IMR-90 (cell line): ENCODE measurements at regions not wholly inside any gene's neighbourhood (a gene's known extent, or its start where the extent isn't known, plus 50 kb on each side); places are given as distances from the start of the nearest gene placed in this dataset.

Experiments
- ATAC-seq: fragments of 200-7000 bp; cut with Tn5 transposase; 2 replicates; pipeline ENCODE4 v1.9.1; 2020; ENCODE audit warnings: low read depth, mild to moderate bottlenecking, moderate library complexity
- BruUV-seq: library from RNA; stranded (reverse); fragments of 400-500 nt; replicated peaks from 2 replicates; lab custom pipeline; 2021; lab: Mats Ljungman, UMichigan
- CTCF ChIA-PET: fragments of 300-600 bp; formaldehyde crosslinking; extraction: SDS; loops from one replicate; lab custom pipeline; 2021; ENCODE audit warnings: antibody characterized with exemption; lab: Yijun Ruan, JAX
- POLR2A ChIA-PET: fragments of 300-600 bp; sonication (Branson Sonifier 250); formaldehyde crosslinking; loops from one replicate; lab custom pipeline; 2022; ENCODE audit warnings: antibody characterized with exemption; ENCODE audit not compliant: unreplicated experiment; lab: Charles Lee
- DNase-seq: peaks from one replicate; pipeline ENCODE4 v3.0.0; 2013
- H2AFZ ChIP-seq: replicated peaks from 2 replicates; pipeline ENCODE3; 2013; ENCODE audit warnings: low read length, mild to moderate bottlenecking; ENCODE audit not compliant: poor library complexity
- H2AK5ac ChIP-seq: 2 replicates; pipeline ENCODE4 v1.6.1; 2013; ENCODE audit warnings: low read depth, low read length, inconsistent platforms
- H2AK9ac ChIP-seq: replicated peaks from 2 replicates; pipeline ENCODE3; 2013; ENCODE audit warnings: mild to moderate bottlenecking, low read depth, low read length, moderate library complexity; ENCODE audit not compliant: poor library complexity
- H2BK120ac ChIP-seq: 2 replicates; pipeline ENCODE4 v1.6.1; 2013; ENCODE audit warnings: low read depth, low read length, inconsistent platforms
- H2BK15ac ChIP-seq: 3 replicates; pipeline ENCODE4 v1.6.1; 2013; ENCODE audit warnings: low read depth, low read length, inconsistent platforms
- H2BK20ac ChIP-seq: 2 replicates; pipeline ENCODE4 v1.6.1; 2013; ENCODE audit warnings: low read depth, mild to moderate bottlenecking, inconsistent platforms, low read length, moderate library complexity
- H2BK5ac ChIP-seq: 2 replicates; pipeline ENCODE4 v1.6.1; 2013; ENCODE audit warnings: mild to moderate bottlenecking, low read depth, low read length, inconsistent platforms; ENCODE audit not compliant: poor library complexity, severe bottlenecking
- H3K14ac ChIP-seq: replicated peaks from 2 replicates; pipeline ENCODE4 v1.6.1; 2013; ENCODE audit warnings: low read depth, low read length, inconsistent platforms
- H3K18ac ChIP-seq: 2 replicates; pipeline ENCODE4 v1.6.1; 2013; ENCODE audit warnings: low read depth, low read length, control low read depth
- H3K23ac ChIP-seq: 2 replicates; pipeline ENCODE4 v1.6.1; 2013; ENCODE audit warnings: low read depth, low read length, inconsistent platforms
- H3K27ac ChIP-seq: 2 replicates; pipeline ENCODE4 v1.5.1; 2013; ENCODE audit warnings: mild to moderate bottlenecking, control low read depth, low read length; ENCODE audit not compliant: insufficient read depth
- H3K27me3 ChIP-seq: 2 replicates; pipeline ENCODE4 v1.6.1; 2013; ENCODE audit warnings: low read length; ENCODE audit not compliant: control insufficient read depth, insufficient read depth
- H3K36me3 ChIP-seq: 2 replicates; pipeline ENCODE4 v1.6.1; 2013; ENCODE audit warnings: low read length, mixed read lengths; ENCODE audit not compliant: control insufficient read depth, insufficient read depth
- H3K4ac ChIP-seq: 2 replicates; pipeline ENCODE4 v1.6.1; 2013; ENCODE audit warnings: low read depth, low read length, inconsistent platforms
- H3K4me1 ChIP-seq: 2 replicates; pipeline ENCODE4 v1.6.1; 2013; ENCODE audit warnings: low read length, mixed read lengths; ENCODE audit not compliant: control insufficient read depth, insufficient read depth
- H3K4me2 ChIP-seq: 2 replicates; pipeline ENCODE4 v1.6.1; 2013; ENCODE audit warnings: low read depth, mild to moderate bottlenecking, control low read depth, low read length, moderate library complexity
- H3K4me3 ChIP-seq: 2 replicates; pipeline ENCODE4 v1.5.1; 2013; ENCODE audit warnings: low read depth, mild to moderate bottlenecking, control low read depth, low read length, moderate library complexity; ENCODE audit not compliant: insufficient read depth
- H3K56ac ChIP-seq: 2 replicates; pipeline ENCODE4 v1.6.1; 2013; ENCODE audit warnings: low read length, inconsistent platforms; ENCODE audit not compliant: insufficient read depth; ENCODE audit errors: extremely low read depth
- H3K79me1 ChIP-seq, 2 experiments: 2 replicates each; pipeline ENCODE4 v1.6.1; 2013; ENCODE audit warnings: low read length in 2 of 2, inconsistent platforms in 1 of 2, low read depth in 1 of 2
- H3K9ac ChIP-seq: 2 replicates; pipeline ENCODE4 v1.6.1; 2013; ENCODE audit warnings: low read depth, low read length, control low read depth
- H3K9me1 ChIP-seq: 2 replicates; pipeline ENCODE4 v1.6.1; 2013; ENCODE audit warnings: low read length, inconsistent platforms; ENCODE audit not compliant: insufficient read depth
- H3K9me3 ChIP-seq: 2 replicates; pipeline ENCODE4 v1.6.1; 2013; ENCODE audit warnings: low read length; ENCODE audit not compliant: control insufficient read depth, insufficient read depth
- H4K20me1 ChIP-seq: 2 replicates; pipeline ENCODE4 v1.6.1; 2013; ENCODE audit warnings: low read length, inconsistent platforms; ENCODE audit not compliant: insufficient read depth
- H4K5ac ChIP-seq: 2 replicates; pipeline ENCODE4 v1.6.1; 2013; ENCODE audit warnings: mild to moderate bottlenecking, low read depth, low read length, control low read depth
- H4K8ac ChIP-seq, 2 experiments: 2 replicates each; pipeline ENCODE4 v1.6.1; 2013; ENCODE audit warnings: low read depth in 2 of 2, low read length in 2 of 2, control low read depth in 1 of 2, inconsistent platforms in 1 of 2
- H4K91ac ChIP-seq: 2 replicates; pipeline ENCODE4 v1.6.1; 2013; ENCODE audit warnings: low read depth, low read length, inconsistent platforms; ENCODE audit not compliant: insufficient read depth
- CEBPB ChIP-seq: IDR thresholded peaks from 2 replicates; pipeline ENCODE4 v1.6.1; 2012; ENCODE audit warnings: low read depth, low read length, improper control_type of control experiment
- CTCF ChIP-seq: conservative IDR thresholded peaks from 2 replicates; pipeline ENCODE4 v1.5.1; 2012; ENCODE audit warnings: mild to moderate bottlenecking, low read depth, low read length, improper control_type of control experiment
- ELK1 ChIP-seq: fragments of 150-350 bp; IDR thresholded peaks from 2 replicates; pipeline ENCODE4 v1.6.1; 2016; ENCODE audit warnings: low read depth, mild to moderate bottlenecking, low read length, moderate library complexity, borderline replicate concordance
- FOS ChIP-seq: fragments of 150-350 bp; IDR thresholded peaks from 2 replicates; pipeline ENCODE4 v1.6.1; 2016; ENCODE audit warnings: low read depth, low read length
- MAZ ChIP-seq: IDR thresholded peaks from 2 replicates; pipeline ENCODE4 v1.6.1; 2012; ENCODE audit warnings: low read depth, mild to moderate bottlenecking, low read length, improper control_type of control experiment, moderate library complexity, borderline replicate concordance
- MXI1 ChIP-seq: IDR thresholded peaks from 2 replicates; pipeline ENCODE4 v1.6.1; 2012; ENCODE audit warnings: low read depth, mild to moderate bottlenecking, low read length, moderate library complexity, borderline replicate concordance
- NFE2L2 ChIP-seq: fragments of 150-350 bp; IDR thresholded peaks from 2 replicates; pipeline ENCODE4 v1.6.1; 2016; ENCODE audit warnings: low read depth, mild to moderate bottlenecking, low read length
- POLR2A ChIP-seq: IDR thresholded peaks from 2 replicates; pipeline ENCODE4 v1.6.1; 2012; ENCODE audit warnings: mild to moderate bottlenecking, low read depth, low read length
- RAD21 ChIP-seq: IDR thresholded peaks from 2 replicates; pipeline ENCODE4 v1.6.1; 2012; ENCODE audit warnings: low read length, improper control_type of control experiment
- RCOR1 ChIP-seq: IDR thresholded peaks from 2 replicates; pipeline ENCODE4 v1.6.1; 2012; ENCODE audit warnings: mild to moderate bottlenecking, low read length, improper control_type of control experiment; ENCODE audit not compliant: insufficient replicate concordance
- RFX5 ChIP-seq: IDR thresholded peaks from 2 replicates; pipeline ENCODE4 v1.8.0; 2012; ENCODE audit warnings: low read depth, mild to moderate bottlenecking, low read length, moderate library complexity
- SMC3 ChIP-seq: fragments of 150-350 bp; IDR thresholded peaks from 2 replicates; pipeline ENCODE4 v1.6.1; 2016; ENCODE audit warnings: low read depth, mild to moderate bottlenecking, antibody characterized with exemption, low read length, moderate library complexity
- USF2 ChIP-seq: fragments of 150-350 bp; IDR thresholded peaks from 2 replicates; pipeline ENCODE4 v1.6.1; 2017; ENCODE audit warnings: mild to moderate bottlenecking, antibody characterized with exemption, low read length, low read depth
- WGBS, 2 experiments: methylation state at CpG; one replicate each; pipeline versions ENCODE4 v1.1.5 to v1.1.7; 2013; ENCODE audit warnings: missing lambda C conversion rate in 2 of 2; ENCODE audit not compliant: insufficient read length in 1 of 2; ENCODE audit errors: extremely low coverage in 2 of 2; 5-methylcytosine and 5-hydroxymethylcytosine counted together
- dilution Hi-C: fragments of 300-500 bp; cut with HindIII; formaldehyde crosslinking; loops from one replicate; pipeline ENCODE4 v1.14.3; 2018; ENCODE audit warnings: low sequenced_read_pairs; ENCODE audit not compliant: unreplicated experiment
- in situ Hi-C: fragments of 300-500 bp; cut with MboI; formaldehyde crosslinking; loops from 3 replicates; pipeline ENCODE4 v1.14.3; 2019; ENCODE audit warnings: low sequenced_read_pairs, inconsistent platforms, mixed read lengths
- intact Hi-C: fragments of 100-400 bp; cut with micrococcal nuclease; formaldehyde crosslinking; loops from 2 replicates; pipeline ENCODE4 v1.10.0; 2022

GRCh38 chr4:152039023-152039481 lies 278.2 kb upstream of the GATB start (continued):
- TF ChIP-seq NFE2L2, result peak; percentile 46; the same call in 1 of the 2 replicates

- Histone ChIP-seq H3K9me1 (peaks cover 8% of the 10 kb centered on the region), H3K23ac (no peak overlapping the region), H2AFZ (no peak overlapping the region), H3K4ac (peak overlapping the region; percentile 54), H4K5ac (peak overlapping the region; percentile 59; the same call in 1 of the 2 replicates), H4K8ac (peak overlapping the region in 1 of 2 experiments; percentile 14; a peak in 1 of 4 replicates), H3K9me3 (no peaks in the 10 kb centered on the region), H2BK20ac (no peak overlapping the region), H3K14ac (0 out of 2 replicates have a peak overlapping the region, but pooled peaks have one; percentile 5), H3K4me1 (peaks cover 12% of the 10 kb centered on the region; the same call in 1 of the 2 replicates), H3K27me3 (no peaks in the 10 kb centered on the region), H2BK15ac (0 out of 3 replicates have a peak overlapping the region, but pooled peaks have one; percentile 8), H2BK5ac (peak overlapping the region; percentile 99), H3K36me3 (no peaks in the 10 kb centered on the region), H3K79me1 (no peaks in the 10 kb centered on the region), H2AK9ac (no peak overlapping the region), H3K18ac (peak overlapping the region; percentile 55; the same call in 1 of the 2 replicates), H3K56ac (no peak overlapping the region), H2AK5ac (no peak overlapping the region; the same call in 1 of the 2 replicates), H3K4me3 (no peak overlapping the region), H3K9ac (no peak overlapping the region), H2BK120ac (peak overlapping the region; percentile 60), H4K20me1 (no peaks in the 10 kb centered on the region), H3K4me2 (no peak overlapping the region; the same call in 1 of the 2 replicates), H3K27ac (peak overlapping the region; percentile 26; the same call in 1 of the 2 replicates), H4K91ac (no peak overlapping the region)
- in situ Hi-C loops (no loop called here), dilution Hi-C loops (no loop called here), intact Hi-C loops (loop anchor here (2.0 to 10.0 kb wide), 4 partner anchors 65 to 317 kb away; no protein-coding TSS in a partner anchor)
- POLR2A ChIA-PET, result no interaction called here
- no CpG with 5 or more reads among the region's 3 CpGs for WGBS, 2 experiments
- CTCF ChIA-PET, result interaction anchor here (1.1 kb wide), 1 partner anchor 9 kb away, joined by 3 read pairs; no protein-coding TSS in a partner anchor
- no TSS peak for BruUV-seq
- peak; percentile 65 for ATAC-seq
- DNase-seq, result peak; percentile 90
- no peak for TF ChIP-seq USF2
- TF ChIP-seq RCOR1, result no peak
- TF ChIP-seq FOS, result peak; percentile 82
- TF ChIP-seq POLR2A, result no peak
- no peak for TF ChIP-seq ELK1
- no peak for TF ChIP-seq MXI1
- TF ChIP-seq CTCF, result no peak
- TF ChIP-seq SMC3, result no peak
- no peak for TF ChIP-seq RFX5
- no peak for TF ChIP-seq RAD21
- TF ChIP-seq CEBPB, result peak; percentile 79
- no peak for TF ChIP-seq MAZ
These were observed 277.4 kb upstream of the GATB start for GRCh38 chr4:152038238-152038637.
